IPS DF 6.9 (cell line): ENCODE measurements at regions not wholly inside any gene's neighbourhood (a gene's known extent, or its start where the extent isn't known, plus 50 kb on each side); places are given as distances from the start of the nearest gene placed in this dataset.

Experiments
- DNase-seq: peaks from one replicate; pipeline ENCODE4 v3.0.0-alpha.2; 2013; ENCODE audit warnings: low read depth, low spot score
- H3K27ac ChIP-seq: one replicate; pipeline ENCODE4 v1.5.1; 2013; ENCODE audit warnings: low read length, control low read depth
- H3K27me3 ChIP-seq: 2 replicates; pipeline ENCODE4 v1.6.1; 2013; ENCODE audit warnings: mild to moderate bottlenecking, low read length; ENCODE audit not compliant: control insufficient read depth, insufficient read depth
- H3K36me3 ChIP-seq: 2 replicates; pipeline ENCODE4 v1.6.1; 2013; ENCODE audit warnings: low read length; ENCODE audit not compliant: control insufficient read depth, insufficient read depth
- H3K4me1 ChIP-seq: 2 replicates; pipeline ENCODE4 v1.6.1; 2013; ENCODE audit warnings: low read length; ENCODE audit not compliant: control insufficient read depth, insufficient read depth
- H3K4me3 ChIP-seq: 2 replicates; pipeline ENCODE4 v1.5.1; 2013; ENCODE audit warnings: mild to moderate bottlenecking, low read length
- H3K9me3 ChIP-seq: 2 replicates; pipeline ENCODE4 v1.6.1; 2013; ENCODE audit warnings: low read length, inconsistent platforms; ENCODE audit not compliant: control insufficient read depth, insufficient read depth
- WGBS: extraction: QIAGEN DNeasy Blood & Tissue Kit; methylation state at CpG from one replicate; pipeline ENCODE4 v1.1.7; 2013; ENCODE audit warnings: mixed read lengths, missing lambda C conversion rate; ENCODE audit not compliant: insufficient read length, insufficient coverage; 5-methylcytosine and 5-hydroxymethylcytosine counted together

GRCh38 chr17:36870720-36870999 is 66.6 kb upstream of the LHX1 start:
- Histone ChIP-seq H3K36me3 (no peaks in the 10 kb centered on the region), H3K4me1 (peaks cover 3% of the 10 kb centered on the region), H3K9me3 (no peaks in the 10 kb centered on the region), H3K27me3 (no peaks in the 10 kb centered on the region), H3K27ac (no peak overlapping the region), H3K4me3 (no peak overlapping the region)
- no peak for DNase-seq
- WGBS: no CpG with 5 or more reads among the region's 1 CpG

GRCh38 chr17:36875698-36876293 is 61.5 kb upstream of the LHX1 start:
- Histone ChIP-seq H3K36me3 (no peaks in the 10 kb centered on the region), H3K27me3 (no peaks in the 10 kb centered on the region), H3K27ac (no peak overlapping the region), H3K4me3 (no peak overlapping the region), H3K9me3 (no peaks in the 10 kb centered on the region), H3K4me1 (peaks cover 2% of the 10 kb centered on the region; the same call in 1 of the 2 replicates)
- DNase-seq: no peak
- WGBS: no CpG with 5 or more reads among the region's 10 CpGs

GRCh38 chr17:36876966-36877365 is 60.3 kb upstream of the LHX1 start:
- WGBS: no CpG with 5 or more reads among the region's 4 CpGs
- no peak for DNase-seq
- H3K27ac ChIP-seq: no peak overlapping the region

GRCh38 chr17:36877771-36878170 is 59.5 kb upstream of the LHX1 start:
- Histone ChIP-seq H3K27ac (no peak overlapping the region), H3K9me3 (no peaks in the 10 kb centered on the region), H3K4me1 (peaks cover 2% of the 10 kb centered on the region; the same call in 1 of the 2 replicates), H3K27me3 (no peaks in the 10 kb centered on the region), H3K4me3 (no peak overlapping the region), H3K36me3 (no peaks in the 10 kb centered on the region)
- DNase-seq: no peak
- WGBS: no CpG with 5 or more reads among the region's 4 CpGs

More at GRCh38 chr17:36876966-36877365, 60.3 kb upstream of the LHX1 start:
- Histone ChIP-seq H3K4me1 (peaks cover 2% of the 10 kb centered on the region; the same call in 1 of the 2 replicates), H3K4me3 (no peak overlapping the region), H3K27me3 (no peaks in the 10 kb centered on the region), H3K9me3 (no peaks in the 10 kb centered on the region), H3K36me3 (no peaks in the 10 kb centered on the region)

GRCh38 chr17:36878216-36878615 is 59.1 kb upstream of the LHX1 start:
- no peak for DNase-seq
- Histone ChIP-seq H3K9me3 (no peaks in the 10 kb centered on the region), H3K4me3 (no peak overlapping the region), H3K27ac (no peak overlapping the region), H3K36me3 (no peaks in the 10 kb centered on the region), H3K27me3 (no peaks in the 10 kb centered on the region), H3K4me1 (peaks cover 2% of the 10 kb centered on the region; the same call in 1 of the 2 replicates)
- WGBS: no CpG with 5 or more reads among the region's 4 CpGs

GRCh38 chr17:36879027-36879426 is 58.2 kb upstream of the LHX1 start:
- Histone ChIP-seq H3K4me3 (no peak overlapping the region), H3K4me1 (peaks cover 2% of the 10 kb centered on the region; the same call in 1 of the 2 replicates), H3K27ac (no peak overlapping the region), H3K36me3 (no peaks in the 10 kb centered on the region), H3K9me3 (no peaks in the 10 kb centered on the region), H3K27me3 (no peaks in the 10 kb centered on the region)
- DNase-seq: no peak
- 100% methylated on average over 1 of the region's 4 CpGs for WGBS

GRCh38 chr17:36879624-36880131 is 57.6 kb upstream of the LHX1 start:
- Histone ChIP-seq H3K4me3 (no peak overlapping the region), H3K27me3 (no peaks in the 10 kb centered on the region), H3K9me3 (no peaks in the 10 kb centered on the region), H3K36me3 (no peaks in the 10 kb centered on the region), H3K4me1 (peaks cover 2% of the 10 kb centered on the region; the same call in 1 of the 2 replicates), H3K27ac (no peak overlapping the region)
- DNase-seq: no peak
- no CpG with 5 or more reads among the region's 14 CpGs for WGBS

- H3K4me1 ChIP-seq: peaks cover 2% of the 10 kb centered on the region; the same call in 1 of the 2 replicates
- no peak overlapping the region for H3K27ac ChIP-seq
- no peak for DNase-seq
- no peaks in the 10 kb centered on the region for H3K27me3 ChIP-seq
- no peaks in the 10 kb centered on the region for H3K36me3 ChIP-seq
- WGBS: no CpG with 5 or more reads among the region's 6 CpGs
- H3K9me3 ChIP-seq: no peaks in the 10 kb centered on the region
- no peak overlapping the region for H3K4me3 ChIP-seq
Measured at GRCh38 chr17:36880268-36880905, 56.9 kb upstream of the LHX1 start.

GRCh38 chr17:36881323-36881722 is 56.0 kb upstream of the LHX1 start:
- peaks cover 2% of the 10 kb centered on the region; the same call in 1 of the 2 replicates for H3K4me1 ChIP-seq
- no peaks in the 10 kb centered on the region for H3K27me3 ChIP-seq
- H3K27ac ChIP-seq: no peak overlapping the region
- no peak overlapping the region for H3K4me3 ChIP-seq
- H3K36me3 ChIP-seq: no peaks in the 10 kb centered on the region
- H3K9me3 ChIP-seq: no peaks in the 10 kb centered on the region
- no peak for DNase-seq

GRCh38 chr17:36884495-36885152 is 52.7 kb upstream of the LHX1 start:
- H3K9me3 ChIP-seq: no peaks in the 10 kb centered on the region
- WGBS: no CpG with 5 or more reads among the region's 27 CpGs
- H3K36me3 ChIP-seq: no peaks in the 10 kb centered on the region
- no peak overlapping the region for H3K4me3 ChIP-seq
- DNase-seq: no peak
- H3K27me3 ChIP-seq: no peaks in the 10 kb centered on the region
- no peaks in the 10 kb centered on the region for H3K4me1 ChIP-seq
- no peak overlapping the region for H3K27ac ChIP-seq
